PFSK-1 (cell line): ENCODE measurements at regions not wholly inside any gene's neighbourhood (a gene's known extent, or its start where the extent isn't known, plus 50 kb on each side); places are given as distances from the start of the nearest gene placed in this dataset.

Experiments used
- FOXP2 ChIP-seq: optimal IDR thresholded peaks from 2 replicates; pipeline ENCODE3; 2011; ENCODE audit warnings: borderline replicate concordance, control low read depth, inconsistent platforms; ENCODE audit not compliant: insufficient read depth; ENCODE audit errors: extremely low read length, extremely low read depth
- POLR2AphosphoS5 ChIP-seq: IDR thresholded peaks from 2 replicates; pipeline ENCODE4 v1.6.1; 2012; ENCODE audit warnings: low read depth, mild to moderate bottlenecking, control low read depth, low read length, moderate library complexity
- SIN3A ChIP-seq: IDR thresholded peaks from 2 replicates; pipeline ENCODE4 v1.6.1; 2012; ENCODE audit warnings: mild to moderate bottlenecking, low read length, moderate library complexity, borderline replicate concordance; ENCODE audit not compliant: insufficient read depth
- TAF1 ChIP-seq: IDR thresholded peaks from 2 replicates; pipeline ENCODE4 v1.6.1; 2012; ENCODE audit warnings: low read length, control low read depth, borderline replicate concordance; ENCODE audit not compliant: insufficient read depth
- TF ChIP-seq, protein P1 (sequence below), 2 experiments: IDR thresholded peaks; 2 replicates each; pipeline versions ENCODE4 v1.6.1 to v1.8.0; 2011 to 2012; ENCODE audit warnings: low read depth in 2 of 2, low read length in 2 of 2, control low read depth in 1 of 2, inconsistent platforms in 1 of 2, mild to moderate bottlenecking in 1 of 2, moderate library complexity in 1 of 2; ENCODE audit not compliant: insufficient read depth in 1 of 2

DNA sequence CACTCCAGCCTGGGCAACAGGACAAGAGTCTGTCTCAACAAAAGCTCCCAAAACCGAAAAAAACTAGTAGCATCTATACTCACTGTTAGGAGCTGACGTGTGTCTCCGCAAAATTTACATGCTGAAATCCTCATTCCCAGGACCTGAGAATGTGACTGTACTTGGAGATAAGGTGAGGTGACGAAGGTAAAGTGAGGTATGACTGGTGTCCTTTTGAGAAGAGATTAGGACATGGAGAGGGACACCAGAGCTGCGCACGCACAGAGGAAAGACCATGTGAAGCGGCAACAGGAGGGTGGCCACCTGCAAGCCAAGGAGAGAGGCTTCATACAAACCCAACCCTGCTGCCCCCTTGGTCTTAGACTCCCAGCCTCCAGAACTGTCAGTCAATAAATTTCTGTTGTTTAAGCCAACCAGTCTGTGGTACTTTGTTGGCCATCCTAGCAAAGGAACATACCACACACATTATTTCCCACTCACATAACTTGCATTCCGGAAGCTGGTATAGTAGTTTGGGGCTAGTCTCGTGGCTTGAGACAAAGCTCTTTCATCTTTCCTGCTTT is 1154.0 kb upstream of the CELF2 start:
- TF ChIP-seq POLR2AphosphoS5 (no peak), TAF1 (no peak), SIN3A (no peak), FOXP2 (no peak)
- TF ChIP-seq, protein P1, sequence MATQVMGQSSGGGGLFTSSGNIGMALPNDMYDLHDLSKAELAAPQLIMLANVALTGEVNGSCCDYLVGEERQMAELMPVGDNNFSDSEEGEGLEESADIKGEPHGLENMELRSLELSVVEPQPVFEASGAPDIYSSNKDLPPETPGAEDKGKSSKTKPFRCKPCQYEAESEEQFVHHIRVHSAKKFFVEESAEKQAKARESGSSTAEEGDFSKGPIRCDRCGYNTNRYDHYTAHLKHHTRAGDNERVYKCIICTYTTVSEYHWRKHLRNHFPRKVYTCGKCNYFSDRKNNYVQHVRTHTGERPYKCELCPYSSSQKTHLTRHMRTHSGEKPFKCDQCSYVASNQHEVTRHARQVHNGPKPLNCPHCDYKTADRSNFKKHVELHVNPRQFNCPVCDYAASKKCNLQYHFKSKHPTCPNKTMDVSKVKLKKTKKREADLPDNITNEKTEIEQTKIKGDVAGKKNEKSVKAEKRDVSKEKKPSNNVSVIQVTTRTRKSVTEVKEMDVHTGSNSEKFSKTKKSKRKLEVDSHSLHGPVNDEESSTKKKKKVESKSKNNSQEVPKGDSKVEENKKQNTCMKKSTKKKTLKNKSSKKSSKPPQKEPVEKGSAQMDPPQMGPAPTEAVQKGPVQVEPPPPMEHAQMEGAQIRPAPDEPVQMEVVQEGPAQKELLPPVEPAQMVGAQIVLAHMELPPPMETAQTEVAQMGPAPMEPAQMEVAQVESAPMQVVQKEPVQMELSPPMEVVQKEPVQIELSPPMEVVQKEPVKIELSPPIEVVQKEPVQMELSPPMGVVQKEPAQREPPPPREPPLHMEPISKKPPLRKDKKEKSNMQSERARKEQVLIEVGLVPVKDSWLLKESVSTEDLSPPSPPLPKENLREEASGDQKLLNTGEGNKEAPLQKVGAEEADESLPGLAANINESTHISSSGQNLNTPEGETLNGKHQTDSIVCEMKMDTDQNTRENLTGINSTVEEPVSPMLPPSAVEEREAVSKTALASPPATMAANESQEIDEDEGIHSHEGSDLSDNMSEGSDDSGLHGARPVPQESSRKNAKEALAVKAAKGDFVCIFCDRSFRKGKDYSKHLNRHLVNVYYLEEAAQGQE (IDR thresholded peaks at IDR 0.05; ENCODE audit: insufficient read depth in 1 of 2, low read depth in 2 of 2, low read length in 2 of 2): no peak
